ENCODE measurements at regions not wholly inside any gene's neighbourhood (a gene's known extent, or its start where the extent isn't known, plus 50 kb on each side); places are given as distances from the start of the nearest gene placed in this dataset.

DNA sequence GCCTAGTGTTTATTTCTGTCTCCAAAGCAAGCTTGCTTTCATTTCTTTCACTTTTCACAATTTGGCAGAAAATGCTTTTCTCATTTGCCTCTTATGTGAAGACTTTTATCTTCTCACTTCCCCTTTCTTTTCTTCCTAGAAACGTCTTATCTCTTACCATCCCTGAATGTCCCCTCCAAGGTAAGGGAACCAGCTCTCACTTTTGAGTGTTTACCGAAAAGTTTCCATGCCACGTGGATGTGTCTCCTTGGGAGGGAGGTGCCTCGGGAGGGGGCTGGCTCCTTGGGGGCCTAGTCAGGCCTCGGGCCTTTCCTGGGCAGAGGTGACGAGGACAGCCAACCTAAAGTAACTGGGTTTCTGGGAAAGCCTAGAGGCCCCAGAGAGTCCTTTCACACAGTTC lies 127.4 kb downstream of the CD24 start (continued):
- TF ChIP-seq, protein P1, sequence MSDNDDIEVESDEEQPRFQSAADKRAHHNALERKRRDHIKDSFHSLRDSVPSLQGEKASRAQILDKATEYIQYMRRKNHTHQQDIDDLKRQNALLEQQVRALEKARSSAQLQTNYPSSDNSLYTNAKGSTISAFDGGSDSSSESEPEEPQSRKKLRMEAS (IDR thresholded peaks at IDR 0.05; ENCODE audit: low read depth, low read length): no peak
- no peak for TF ChIP-seq SUZ12 (IDR thresholded peaks at IDR 0.05; ENCODE audit: unreplicated experiment)
- TF ChIP-seq MEF2A (IDR thresholded peaks at IDR 0.05; ENCODE audit: insufficient read depth, low read depth, low read length): peak; percentile 56; the same call in 1 of the 2 replicates
- no peak for TF ChIP-seq CBX5 (IDR thresholded peaks at IDR 0.05; ENCODE audit: low read depth)
- no peak for TF ChIP-seq HDGF (IDR thresholded peaks at IDR 0.05)
- TF ChIP-seq, protein P2, sequence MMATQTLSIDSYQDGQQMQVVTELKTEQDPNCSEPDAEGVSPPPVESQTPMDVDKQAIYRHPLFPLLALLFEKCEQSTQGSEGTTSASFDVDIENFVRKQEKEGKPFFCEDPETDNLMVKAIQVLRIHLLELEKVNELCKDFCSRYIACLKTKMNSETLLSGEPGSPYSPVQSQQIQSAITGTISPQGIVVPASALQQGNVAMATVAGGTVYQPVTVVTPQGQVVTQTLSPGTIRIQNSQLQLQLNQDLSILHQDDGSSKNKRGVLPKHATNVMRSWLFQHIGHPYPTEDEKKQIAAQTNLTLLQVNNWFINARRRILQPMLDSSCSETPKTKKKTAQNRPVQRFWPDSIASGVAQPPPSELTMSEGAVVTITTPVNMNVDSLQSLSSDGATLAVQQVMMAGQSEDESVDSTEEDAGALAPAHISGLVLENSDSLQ (IDR thresholded peaks at IDR 0.05): no peak
- TF ChIP-seq, protein P3, sequence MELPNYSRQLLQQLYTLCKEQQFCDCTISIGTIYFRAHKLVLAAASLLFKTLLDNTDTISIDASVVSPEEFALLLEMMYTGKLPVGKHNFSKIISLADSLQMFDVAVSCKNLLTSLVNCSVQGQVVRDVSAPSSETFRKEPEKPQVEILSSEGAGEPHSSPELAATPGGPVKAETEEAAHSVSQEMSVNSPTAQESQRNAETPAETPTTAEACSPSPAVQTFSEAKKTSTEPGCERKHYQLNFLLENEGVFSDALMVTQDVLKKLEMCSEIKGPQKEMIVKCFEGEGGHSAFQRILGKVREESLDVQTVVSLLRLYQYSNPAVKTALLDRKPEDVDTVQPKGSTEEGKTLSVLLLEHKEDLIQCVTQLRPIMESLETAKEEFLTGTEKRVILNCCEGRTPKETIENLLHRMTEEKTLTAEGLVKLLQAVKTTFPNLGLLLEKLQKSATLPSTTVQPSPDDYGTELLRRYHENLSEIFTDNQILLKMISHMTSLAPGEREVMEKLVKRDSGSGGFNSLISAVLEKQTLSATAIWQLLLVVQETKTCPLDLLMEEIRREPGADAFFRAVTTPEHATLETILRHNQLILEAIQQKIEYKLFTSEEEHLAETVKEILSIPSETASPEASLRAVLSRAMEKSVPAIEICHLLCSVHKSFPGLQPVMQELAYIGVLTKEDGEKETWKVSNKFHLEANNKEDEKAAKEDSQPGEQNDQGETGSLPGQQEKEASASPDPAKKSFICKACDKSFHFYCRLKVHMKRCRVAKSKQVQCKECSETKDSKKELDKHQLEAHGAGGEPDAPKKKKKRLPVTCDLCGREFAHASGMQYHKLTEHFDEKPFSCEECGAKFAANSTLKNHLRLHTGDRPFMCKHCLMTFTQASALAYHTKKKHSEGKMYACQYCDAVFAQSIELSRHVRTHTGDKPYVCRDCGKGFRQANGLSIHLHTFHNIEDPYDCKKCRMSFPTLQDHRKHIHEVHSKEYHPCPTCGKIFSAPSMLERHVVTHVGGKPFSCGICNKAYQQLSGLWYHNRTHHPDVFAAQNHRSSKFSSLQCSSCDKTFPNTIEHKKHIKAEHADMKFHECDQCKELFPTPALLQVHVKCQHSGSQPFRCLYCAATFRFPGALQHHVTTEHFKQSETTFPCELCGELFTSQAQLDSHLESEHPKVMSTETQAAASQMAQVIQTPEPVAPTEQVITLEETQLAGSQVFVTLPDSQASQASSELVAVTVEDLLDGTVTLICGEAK (IDR thresholded peaks at IDR 0.05; ENCODE audit: borderline replicate concordance): no peak
- TF ChIP-seq, protein P4, sequence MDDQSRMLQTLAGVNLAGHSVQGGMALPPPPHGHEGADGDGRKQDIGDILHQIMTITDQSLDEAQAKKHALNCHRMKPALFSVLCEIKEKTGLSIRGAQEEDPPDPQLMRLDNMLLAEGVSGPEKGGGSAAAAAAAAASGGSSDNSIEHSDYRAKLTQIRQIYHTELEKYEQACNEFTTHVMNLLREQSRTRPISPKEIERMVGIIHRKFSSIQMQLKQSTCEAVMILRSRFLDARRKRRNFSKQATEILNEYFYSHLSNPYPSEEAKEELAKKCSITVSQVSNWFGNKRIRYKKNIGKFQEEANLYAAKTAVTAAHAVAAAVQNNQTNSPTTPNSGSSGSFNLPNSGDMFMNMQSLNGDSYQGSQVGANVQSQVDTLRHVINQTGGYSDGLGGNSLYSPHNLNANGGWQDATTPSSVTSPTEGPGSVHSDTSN (IDR thresholded peaks at IDR 0.05; ENCODE audit: insufficient replicate concordance, low read depth, low read length): no peak
- no peak for TF ChIP-seq RELA (IDR thresholded peaks at IDR 0.05; ENCODE audit: borderline replicate concordance, partially characterized antibody)
- no peak for TF ChIP-seq CHD1 (IDR thresholded peaks at IDR 0.05; ENCODE audit: low read depth, low read length)
- no peak for TF ChIP-seq FOS (IDR thresholded peaks at IDR 0.05; ENCODE audit: borderline replicate concordance, extremely low read depth, insufficient read length)
- TF ChIP-seq, protein P5, sequence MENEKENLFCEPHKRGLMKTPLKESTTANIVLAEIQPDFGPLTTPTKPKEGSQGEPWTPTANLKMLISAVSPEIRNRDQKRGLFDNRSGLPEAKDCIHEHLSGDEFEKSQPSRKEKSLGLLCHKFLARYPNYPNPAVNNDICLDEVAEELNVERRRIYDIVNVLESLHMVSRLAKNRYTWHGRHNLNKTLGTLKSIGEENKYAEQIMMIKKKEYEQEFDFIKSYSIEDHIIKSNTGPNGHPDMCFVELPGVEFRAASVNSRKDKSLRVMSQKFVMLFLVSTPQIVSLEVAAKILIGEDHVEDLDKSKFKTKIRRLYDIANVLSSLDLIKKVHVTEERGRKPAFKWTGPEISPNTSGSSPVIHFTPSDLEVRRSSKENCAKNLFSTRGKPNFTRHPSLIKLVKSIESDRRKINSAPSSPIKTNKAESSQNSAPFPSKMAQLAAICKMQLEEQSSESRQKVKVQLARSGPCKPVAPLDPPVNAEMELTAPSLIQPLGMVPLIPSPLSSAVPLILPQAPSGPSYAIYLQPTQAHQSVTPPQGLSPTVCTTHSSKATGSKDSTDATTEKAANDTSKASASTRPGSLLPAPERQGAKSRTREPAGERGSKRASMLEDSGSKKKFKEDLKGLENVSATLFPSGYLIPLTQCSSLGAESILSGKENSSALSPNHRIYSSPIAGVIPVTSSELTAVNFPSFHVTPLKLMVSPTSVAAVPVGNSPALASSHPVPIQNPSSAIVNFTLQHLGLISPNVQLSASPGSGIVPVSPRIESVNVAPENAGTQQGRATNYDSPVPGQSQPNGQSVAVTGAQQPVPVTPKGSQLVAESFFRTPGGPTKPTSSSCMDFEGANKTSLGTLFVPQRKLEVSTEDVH (IDR thresholded peaks at IDR 0.05; ENCODE audit: low read depth, partially characterized antibody): no peak
- TF ChIP-seq ZBED1 (IDR thresholded peaks at IDR 0.05; ENCODE audit: borderline replicate concordance): no peak
- no peak for TF ChIP-seq NR2F1 (conservative IDR thresholded peaks at IDR 0.05)
- TF ChIP-seq, protein P6, sequence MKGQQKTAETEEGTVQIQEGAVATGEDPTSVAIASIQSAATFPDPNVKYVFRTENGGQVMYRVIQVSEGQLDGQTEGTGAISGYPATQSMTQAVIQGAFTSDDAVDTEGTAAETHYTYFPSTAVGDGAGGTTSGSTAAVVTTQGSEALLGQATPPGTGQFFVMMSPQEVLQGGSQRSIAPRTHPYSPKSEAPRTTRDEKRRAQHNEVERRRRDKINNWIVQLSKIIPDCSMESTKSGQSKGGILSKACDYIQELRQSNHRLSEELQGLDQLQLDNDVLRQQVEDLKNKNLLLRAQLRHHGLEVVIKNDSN (IDR thresholded peaks at IDR 0.05; ENCODE audit: borderline replicate concordance, extremely low read length, insufficient read depth, low read depth, low read length): no peak
- no peak for TF ChIP-seq ZNF217 (IDR thresholded peaks at IDR 0.05)
- no peak for TF ChIP-seq NRF1 (conservative IDR thresholded peaks at IDR 0.05; ENCODE audit: low read depth, low read length)
- no peak for TF ChIP-seq CBFB (IDR thresholded peaks at IDR 0.05; ENCODE audit: low read depth)
- no peak for TF ChIP-seq JUNB (IDR thresholded peaks at IDR 0.05)
